Spleen (tissue), 7 donors: ENCODE measurements at regions not wholly inside any gene's neighbourhood (a gene's known extent, or its start where the extent isn't known, plus 50 kb on each side); places are given as distances from the start of the nearest gene placed in this dataset.

Source experiments
- CTCF ChIP-seq, 11 experiments: fragments of 200-600 bp in 7 of 11; fragments of 450-650 bp in 4 of 11; sonication (generic) in 4 of 11; IDR thresholded peaks in 8 of 11; conservative IDR thresholded peaks in 3 of 11; 1 replicate in 7 of 11; 2 replicates in 4 of 11; pipeline versions ENCODE4 v1.4.0 to v1.8.0; 2016 to 2021; ENCODE audit warnings: antibody characterized with exemption in 11 of 11, inconsistent platforms in 4 of 11, mild to moderate bottlenecking in 1 of 11
- POLR2A ChIP-seq, 3 donors: fragments of 450-650 bp; IDR thresholded peaks; one replicate each; pipeline ENCODE4 v1.5.1; 2017; ENCODE audit warnings: antibody characterized with exemption in 3 of 3, mild to moderate bottlenecking in 1 of 3
- POLR2AphosphoS5 ChIP-seq, 3 donors: sonication (generic); formaldehyde crosslinking; IDR thresholded peaks; one replicate each; pipeline ENCODE4 v1.5.1; 2017; ENCODE audit warnings: antibody characterized with exemption in 3 of 3
- donor health status: DM: no; HTN: no; CAD: no; lungs with moderate emphysema.
- donor health status: DM: no; HTN: no; CAD: no.
- donor health status: DM: no; HTN: no; CAD: no.

- no peak for TF ChIP-seq CTCF (IDR thresholded peaks at IDR 0.05 in 8 of 11, conservative IDR thresholded peaks at IDR 0.05 in 3 of 11)
- TF ChIP-seq POLR2AphosphoS5 (IDR thresholded peaks at IDR 0.05) = no peak
- TF ChIP-seq POLR2A (IDR thresholded peaks at IDR 0.05) = no peak
Observed at GRCh38 chr11:121930004-121930965, 185.7 kb downstream of the BLID start.
